HepG2 (cell line): ENCODE measurements at regions not wholly inside any gene's neighbourhood (a gene's known extent, or its start where the extent isn't known, plus 50 kb on each side); places are given as distances from the start of the nearest gene placed in this dataset.

Experiments used
- ATAC-seq: fragments of 200-7000 bp; cut with Tn5 transposase; 3 replicates; pipeline ENCODE4 v1.9.1; 2020; ENCODE audit warnings: mild to moderate bottlenecking, moderate library complexity
- BruUV-seq: library from RNA; stranded (reverse); fragments of 400-500 nt; replicated peaks from 2 replicates; lab custom pipeline; 2021; lab: Mats Ljungman, UMichigan
- CTCF ChIA-PET: fragments of 300-600 bp; formaldehyde crosslinking; extraction: SDS; loops from one replicate; lab custom pipeline; 2021; ENCODE audit warnings: low total read pairs, inconsistent platforms, low intra/inter-chr PET ratio; lab: Yijun Ruan, JAX
- POLR2A ChIA-PET: fragments of 350-600 bp; sonication (Branson Sonifier 250); formaldehyde crosslinking; loops from one replicate; lab custom pipeline; 2020; ENCODE audit warnings: antibody characterized with exemption, inconsistent platforms; lab: Yijun Ruan, JAX
- DNase-seq: peaks from one replicate; pipeline ENCODE4 v3.0.0-alpha.2; 2015; ENCODE audit warnings: low spot score
- FAIRE-seq: peaks from 3 replicates; lab custom pipeline; 2011; peaks lifted over from hg19 to GRCh38; lab: Jason Lieb, UNC
- H2AFZ ChIP-seq: one replicate; pipeline ENCODE4 v1.6.1; 2011; ENCODE audit warnings: low read length, inconsistent platforms
- H3K27ac ChIP-seq: fragments of 300-600 bp; 3 replicates; pipeline ENCODE4 v1.8.0; 2011; ENCODE audit warnings: mixed run types, mild to moderate bottlenecking, mixed read lengths, low read length, inconsistent platforms; ENCODE audit not compliant: insufficient read depth; ENCODE audit errors: extremely low read length
- H3K27me3 ChIP-seq, 2 experiments: fragments of 200-600 bp in 1 of 2; 2 replicates in 1 of 2; 3 replicates in 1 of 2; pipeline versions ENCODE4 v1.6.0 to v1.8.0; 2011; ENCODE audit warnings: low read length in 2 of 2, mild to moderate bottlenecking in 2 of 2, moderate library complexity in 2 of 2, inconsistent platforms in 1 of 2; ENCODE audit not compliant: insufficient read depth in 2 of 2, control insufficient read depth in 1 of 2
- H3K36me3 ChIP-seq, 2 experiments: fragments of 200-600 bp in 1 of 2; replicated peaks in 1 of 2; 2 replicates in 1 of 2; 3 replicates in 1 of 2; pipeline versions ENCODE4 v1.5.1 to v1.8.0; 2011; ENCODE audit warnings: low read length in 2 of 2, inconsistent platforms in 1 of 2; ENCODE audit not compliant: insufficient read depth in 2 of 2, control insufficient read depth in 1 of 2
- H3K4me1 ChIP-seq: 2 replicates; pipeline ENCODE4 v1.5.1; 2012; ENCODE audit warnings: low read length, inconsistent platforms; ENCODE audit not compliant: insufficient read depth
- H3K4me2 ChIP-seq: 2 replicates; pipeline ENCODE4 v1.6.0; 2011; ENCODE audit warnings: low read depth, low read length, inconsistent platforms
- H3K4me3 ChIP-seq, 3 experiments: fragments of 200-600 bp in 1 of 3; sonication (generic), shearing (Covaris generic) in 1 of 3; replicated peaks in 1 of 3; 2 replicates each; pipeline ENCODE4 v1.5.1; 2011 to 2016; ENCODE audit warnings: low read length in 3 of 3, inconsistent platforms in 2 of 3, low read depth in 2 of 3, mild to moderate bottlenecking in 2 of 3, control low read depth in 1 of 3, mixed read lengths in 1 of 3; ENCODE audit not compliant: insufficient read depth in 1 of 3
- H3K79me2 ChIP-seq: one replicate; pipeline ENCODE4 v1.6.1; 2011; ENCODE audit warnings: low read length, inconsistent platforms; ENCODE audit not compliant: insufficient read depth
- H3K9ac ChIP-seq: 2 replicates; pipeline ENCODE4 v1.6.0; 2011; ENCODE audit warnings: mild to moderate bottlenecking, low read depth, low read length, inconsistent platforms; ENCODE audit not compliant: insufficient read depth
- H3K9me3 ChIP-seq: 2 replicates; pipeline ENCODE4 v1.5.1; 2012; ENCODE audit warnings: mild to moderate bottlenecking, low read length
- H4K20me1 ChIP-seq: 2 replicates; pipeline ENCODE4 v1.6.0; 2011; ENCODE audit warnings: inconsistent platforms, mild to moderate bottlenecking, low read length, moderate library complexity; ENCODE audit not compliant: insufficient read depth
- ARNT2 ChIP-seq: sonication (generic); formaldehyde crosslinking; IDR thresholded peaks from 2 replicates; pipeline ENCODE4 v1.8.0; 2022; ENCODE audit warnings: mild to moderate bottlenecking, low read depth, missing genetic modification reagents, moderate library complexity
- GPN1 ChIP-seq: sonication (generic); formaldehyde crosslinking; IDR thresholded peaks from 2 replicates; pipeline ENCODE4 v1.5.1; 2020; ENCODE audit warnings: missing genetic modification reagents, borderline replicate concordance
- IRF2 ChIP-seq: IDR thresholded peaks from 2 replicates; pipeline ENCODE4 v1.6.1; 2018; ENCODE audit warnings: missing genetic modification reagents, missing compliant biosample characterization
- NRL ChIP-seq: sonication (generic); formaldehyde crosslinking; IDR thresholded peaks from 2 replicates; pipeline ENCODE4 v1.5.0; 2020; ENCODE audit warnings: missing genetic modification reagents, mild to moderate bottlenecking, moderate library complexity, borderline replicate concordance
- RARA ChIP-seq: IDR thresholded peaks from 2 replicates; pipeline ENCODE4 v1.6.1; 2016; ENCODE audit warnings: missing genetic modification reagents, missing compliant biosample characterization
- SOX6 ChIP-seq, 2 experiments: fragments of 450-650 bp in 1 of 2; sonication (generic) in 1 of 2; formaldehyde crosslinking in 1 of 2; IDR thresholded peaks; 2 replicates each; pipeline versions ENCODE4 v1.4.0 to v1.6.1; 2017 to 2020; ENCODE audit warnings: antibody characterized with exemption in 1 of 2, mild to moderate bottlenecking in 1 of 2, missing genetic modification reagents in 1 of 2
- ZFP82 ChIP-seq: sonication (generic); formaldehyde crosslinking; IDR thresholded peaks from 2 replicates; pipeline ENCODE4 v1.5.1; 2020; ENCODE audit warnings: mild to moderate bottlenecking, missing genetic modification reagents, borderline replicate concordance
- ZNF260 ChIP-seq: sonication (generic); formaldehyde crosslinking; IDR thresholded peaks from 2 replicates; pipeline ENCODE4 v1.4.0; 2020; ENCODE audit warnings: missing genetic modification reagents, low read depth, mild to moderate bottlenecking, borderline replicate concordance
- ZNF441 ChIP-seq: sonication (generic); formaldehyde crosslinking; IDR thresholded peaks from 2 replicates; pipeline ENCODE4 v1.7.0; 2021; ENCODE audit warnings: missing genetic modification reagents, borderline replicate concordance
- ZNF629 ChIP-seq: sonication (generic); formaldehyde crosslinking; conservative IDR thresholded peaks from 2 replicates; pipeline ENCODE4 v1.5.0; 2020; ENCODE audit warnings: missing genetic modification reagents
- ZNF747 ChIP-seq: sonication (generic); formaldehyde crosslinking; IDR thresholded peaks from 2 replicates; pipeline ENCODE4 v1.8.1; 2023; ENCODE audit warnings: missing genetic modification reagents, mild to moderate bottlenecking, borderline replicate concordance
- WGBS: methylation state at CpG from one replicate; pipeline ENCODE4 v1.1.6; 2017; ENCODE audit warnings: low lambda C conversion rate; 5-methylcytosine and 5-hydroxymethylcytosine counted together
- in situ Hi-C: cut with HindIII; loops from 2 replicates; pipeline ENCODE4 v1.10.0; 2017; ENCODE audit warnings: low pct_unique_long_range_greater_than_20kb; ENCODE audit not compliant: extremely low pct_ligation_motif_present
- intact Hi-C: fragments of 100-400 bp; cut with micrococcal nuclease; formaldehyde crosslinking; loops from one replicate; pipeline ENCODE4 v1.10.0; 2022; ENCODE audit not compliant: unreplicated experiment
- TF ChIP-seq, protein P1 (sequence below): sonication (generic); formaldehyde crosslinking; IDR thresholded peaks from 2 replicates; pipeline ENCODE4 v1.4.0; 2020; ENCODE audit warnings: missing genetic modification reagents; ENCODE audit errors: not compliant biosample characterization

DNA sequence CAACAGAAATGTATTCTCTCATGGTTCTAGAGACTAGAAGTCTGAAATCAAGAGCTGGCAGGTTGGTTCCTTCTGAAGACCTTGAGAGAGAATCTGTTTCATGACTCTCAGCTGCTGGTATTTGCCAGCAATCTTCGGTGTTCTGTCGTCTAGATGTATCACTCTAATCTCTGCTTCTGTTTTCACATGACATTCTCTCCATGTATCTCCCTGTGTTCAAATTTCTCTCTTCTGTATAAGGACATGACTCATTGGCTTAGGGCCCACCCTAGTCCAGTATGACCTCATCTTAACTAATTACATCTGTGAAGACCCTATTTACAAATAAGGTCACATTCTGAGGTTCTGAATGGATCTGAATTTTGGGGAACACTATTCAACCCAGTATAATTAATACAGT lies 82.3 kb downstream of the ANKRD7 start:
- Histone ChIP-seq H3K9ac (no peak overlapping the region), H3K79me2 (no peaks in the 10 kb centered on the region), H4K20me1 (no peaks in the 10 kb centered on the region), H3K27me3 (no peaks in the 10 kb centered on the region), H3K4me1 (no peaks in the 10 kb centered on the region), H3K4me2 (no peak overlapping the region), H3K4me3 (no peak overlapping the region), H3K9me3 (peaks cover 36% of the 10 kb centered on the region), H3K36me3 (no peaks in the 10 kb centered on the region), H3K27ac (no peak overlapping the region), H2AFZ (no peak overlapping the region)
- CTCF ChIA-PET, result no interaction called here
- POLR2A ChIA-PET, result no interaction called here
- in situ Hi-C loops (no loop called here), intact Hi-C loops (no loop called here)
- DNase-seq (no peak), FAIRE-seq (no peak), ATAC-seq (no peak)
- 0% methylated on average over 2 of the region's 2 CpGs for WGBS
- BruUV-seq, result no TSS peak
- TF ChIP-seq GPN1, result no peak
- TF ChIP-seq, protein P1, sequence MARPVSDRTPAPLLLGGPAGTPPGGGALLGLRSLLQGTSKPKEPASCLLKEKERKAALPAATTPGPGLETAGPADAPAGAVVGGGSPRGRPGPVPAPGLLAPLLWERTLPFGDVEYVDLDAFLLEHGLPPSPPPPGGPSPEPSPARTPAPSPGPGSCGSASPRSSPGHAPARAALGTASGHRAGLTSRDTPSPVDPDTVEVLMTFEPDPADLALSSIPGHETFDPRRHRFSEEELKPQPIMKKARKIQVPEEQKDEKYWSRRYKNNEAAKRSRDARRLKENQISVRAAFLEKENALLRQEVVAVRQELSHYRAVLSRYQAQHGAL (CRISPR knock-in tag), result no peak
- TF ChIP-seq RARA (CRISPR knock-in tag), result no peak
- TF ChIP-seq ZNF747 (CRISPR knock-in tag), result no peak

- no TSS peak for BruUV-seq
- Histone ChIP-seq H3K27ac (no peak overlapping the region), H3K4me2 (no peak overlapping the region)
- no peak for FAIRE-seq
- POLR2A ChIA-PET, result no interaction called here
- no peak for TF ChIP-seq ZNF441 (CRISPR knock-in tag)
- no peak for TF ChIP-seq NRL
- TF ChIP-seq ZFP82 (CRISPR knock-in tag), result no peak
- TF ChIP-seq ARNT2, result no peak
- no peak for TF ChIP-seq SOX6 (IDR thresholded peaks at IDR 0.05)
- TF ChIP-seq SOX6 (CRISPR knock-in tag; IDR thresholded peaks at IDR 0.05), result no peak
- TF ChIP-seq ZNF260 (CRISPR knock-in tag), result no peak
- TF ChIP-seq IRF2 (CRISPR knock-in tag), result no peak
- no peak for TF ChIP-seq ZNF629 (CRISPR knock-in tag)
- TF ChIP-seq, all 625 proteins: peak for 0
- ATAC-seq, result no peak
- intact Hi-C loops (no loop called here), in situ Hi-C loops (no loop called here)
- Histone ChIP-seq H3K36me3 (no peaks in the 10 kb centered on the region), H2AFZ (no peak overlapping the region), H3K79me2 (no peaks in the 10 kb centered on the region), H3K27me3 (no peaks in the 10 kb centered on the region), H3K4me3 (no peak overlapping the region), H3K4me1 (no peaks in the 10 kb centered on the region), H3K9me3 (peaks cover 29% of the 10 kb centered on the region), H4K20me1 (no peaks in the 10 kb centered on the region), H3K9ac (no peak overlapping the region)
- 0% methylated on average over 1 of the region's 1 CpG for WGBS
- DNase-seq, result no peak
- CTCF ChIA-PET, result no interaction called here
Measured at GRCh38 chr7:118311121-118311836, 86.8 kb downstream of the ANKRD7 start.
